ENCODE measurements at regions not wholly inside any gene's neighbourhood (a gene's known extent, or its start where the extent isn't known, plus 50 kb on each side); places are given as distances from the start of the nearest gene placed in this dataset.

DNA sequence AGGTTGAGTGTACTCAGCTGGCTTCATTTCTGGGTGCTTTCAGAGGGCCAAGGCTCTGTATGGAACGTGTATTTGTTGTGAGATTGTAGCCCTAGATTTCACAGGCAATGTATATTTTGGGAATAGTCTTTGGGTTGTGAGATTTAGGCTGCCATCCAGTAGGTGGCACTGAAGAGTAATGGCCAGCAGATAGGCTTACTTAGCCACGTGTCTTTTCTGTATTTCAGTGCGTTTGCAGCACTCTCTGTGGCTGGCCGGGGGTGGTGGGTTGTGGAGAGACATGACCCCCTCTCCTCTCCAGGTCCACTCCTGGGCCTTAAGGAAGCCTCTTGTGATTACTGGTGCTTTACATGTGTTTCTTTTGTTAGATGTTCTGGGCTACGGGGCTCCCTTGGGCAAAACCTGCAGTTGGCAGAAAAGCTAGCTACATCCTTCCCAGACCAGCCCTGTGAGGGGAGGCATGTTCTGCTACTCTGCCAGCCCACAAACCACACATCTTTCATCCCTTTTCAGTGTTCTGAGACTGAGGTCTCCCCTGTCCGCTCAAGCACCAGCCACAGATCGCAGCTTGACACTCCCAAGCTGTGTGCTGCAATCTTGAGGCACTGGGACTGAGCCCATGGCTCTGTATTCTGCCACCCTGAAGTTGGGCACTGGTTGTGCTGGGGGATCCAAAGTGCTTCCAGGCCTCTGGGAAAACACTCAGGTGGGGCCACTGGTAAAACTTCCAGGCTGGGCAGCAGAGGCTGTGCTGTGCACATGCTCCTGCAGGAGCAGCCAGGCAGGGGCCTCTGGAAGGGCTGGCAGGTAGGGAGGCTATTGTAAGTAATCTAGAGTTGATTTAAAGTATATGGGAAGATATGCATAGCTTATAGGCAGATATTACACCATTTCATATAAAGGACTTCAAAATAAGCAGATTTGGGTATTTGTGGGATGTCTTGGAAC lies 1096.8 kb upstream of the PCDH20 start:
- DNase-seq (ENCODE audit: low spot score) = no peak

GRCh38 chr13:62510906-62511655 lies 1095.4 kb upstream of the PCDH20 start:
- DNase-seq (ENCODE audit: low spot score) = no peak

DNA sequence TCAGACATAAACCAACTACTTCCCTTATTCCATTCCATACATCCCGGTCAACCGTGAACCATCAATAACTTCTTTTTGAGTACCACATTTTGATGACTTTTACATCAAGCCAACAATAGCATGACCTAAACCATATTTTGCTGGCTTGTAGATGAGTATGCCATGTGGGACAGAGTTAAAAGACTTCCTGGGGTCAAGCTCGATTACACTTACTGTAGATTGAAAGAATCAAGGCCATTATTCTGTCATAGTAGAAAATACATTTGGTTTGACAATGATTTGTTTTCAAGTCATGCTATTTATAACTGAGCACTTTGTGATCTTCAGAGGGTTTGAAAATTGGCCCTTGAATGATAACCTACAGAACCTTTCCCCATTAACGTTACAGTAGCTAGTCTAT lies 1086.9 kb upstream of the PCDH20 start:
- no peak for DNase-seq (ENCODE audit: low spot score)

DNA sequence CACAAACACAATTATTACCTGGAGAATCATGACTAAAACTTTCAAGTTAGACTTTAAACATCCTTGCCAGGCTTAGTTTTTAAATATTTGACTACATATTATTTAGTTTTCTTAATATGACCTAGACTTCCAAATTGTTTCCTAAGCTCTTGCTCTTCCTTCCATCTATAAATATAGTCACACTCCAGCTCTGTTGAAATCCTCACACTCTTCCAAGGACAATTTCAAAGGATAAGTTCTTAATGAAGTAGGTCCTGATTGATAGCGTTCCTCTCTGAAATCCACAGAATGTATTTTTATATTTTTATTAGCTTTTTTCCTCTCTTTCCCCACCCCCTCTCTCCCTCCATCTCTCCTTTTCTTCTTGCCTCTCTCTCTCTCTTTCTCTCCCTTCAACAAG lies 1074.1 kb upstream of the PCDH20 start:
- no peak for DNase-seq (ENCODE audit: low spot score)

GRCh38 chr13:62483774-62484173 lies 1068.1 kb upstream of the PCDH20 start:
- no peak for DNase-seq (ENCODE audit: low spot score)

GRCh38 chr13:62482351-62482750 lies 1066.7 kb upstream of the PCDH20 start:
- no peak for DNase-seq (ENCODE audit: low spot score)

DNA sequence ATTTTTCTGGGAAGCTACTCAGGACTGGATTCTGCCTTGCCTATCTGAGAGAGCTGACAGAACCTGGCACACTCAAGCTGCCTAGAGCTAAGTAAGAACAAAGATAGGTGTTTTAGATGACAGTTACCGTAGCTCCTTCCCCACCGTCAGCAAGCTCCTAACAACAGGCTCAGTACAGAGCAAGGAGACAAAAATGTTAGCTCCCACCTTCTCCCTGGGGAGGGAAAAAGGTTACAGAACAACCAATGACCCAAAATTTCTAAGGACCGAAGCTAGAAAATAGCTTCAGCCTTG lies 1058.2 kb upstream of the PCDH20 start:
- DNase-seq (ENCODE audit: low spot score) = no peak

GRCh38 chr13:62473190-62473943 lies 1057.7 kb upstream of the PCDH20 start:
- no peak for DNase-seq (ENCODE audit: low spot score)

GRCh38 chr13:62453761-62454160 lies 1038.1 kb upstream of the PCDH20 start:
- DNase-seq (ENCODE audit: low spot score) = no peak

GRCh38 chr13:62450759-62451158 lies 1035.1 kb upstream of the PCDH20 start:
- no peak for DNase-seq (ENCODE audit: low spot score)

- DNase-seq (ENCODE audit: low spot score) = peak; percentile 79
Observed at GRCh38 chr13:62447771-62448382, 1032.2 kb upstream of the PCDH20 start.

DNA sequence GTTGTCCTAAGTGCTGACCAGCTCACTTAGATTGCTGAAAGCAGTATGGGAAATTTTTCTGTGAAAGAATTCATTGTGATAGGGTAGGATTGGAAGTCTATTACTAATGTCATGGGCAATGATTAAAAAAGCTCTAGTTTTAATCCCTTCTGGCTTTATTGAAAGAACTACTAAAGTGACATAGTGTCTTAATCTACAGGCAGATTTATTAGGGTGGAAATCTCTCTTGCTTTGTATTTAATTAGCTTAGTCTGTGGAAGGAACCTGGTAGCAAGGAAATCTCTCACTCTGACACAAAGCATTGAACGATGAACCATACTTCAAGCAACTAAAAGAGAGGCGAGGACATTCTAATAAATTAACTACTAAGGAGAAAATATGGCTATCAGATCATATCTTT lies 1029.2 kb upstream of the PCDH20 start:
- no peak for DNase-seq (ENCODE audit: low spot score)

GRCh38 chr13:62434081-62434480 lies 1018.4 kb upstream of the PCDH20 start:
- DNase-seq (ENCODE audit: low spot score) = no peak

DNA sequence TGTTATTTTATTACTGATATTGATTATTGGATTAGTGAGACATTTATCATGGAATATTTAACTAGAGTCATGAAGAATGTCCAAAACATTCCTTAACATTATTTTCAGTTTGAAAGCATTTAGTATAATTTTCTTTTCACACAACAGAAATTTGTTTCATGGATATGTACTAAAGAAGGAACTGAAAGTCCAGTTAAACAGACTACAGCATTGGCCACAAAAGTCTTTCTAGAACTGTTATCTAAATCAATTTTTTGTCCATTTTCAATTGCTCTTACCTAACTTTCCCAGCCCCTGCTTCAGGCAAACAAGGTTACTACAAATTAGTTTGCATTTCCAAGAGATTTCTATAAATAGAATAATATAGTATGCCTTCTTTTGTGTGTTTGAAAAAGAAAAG lies 1018.0 kb upstream of the PCDH20 start:
- DNase-seq (ENCODE audit: low spot score) = no peak

DNA sequence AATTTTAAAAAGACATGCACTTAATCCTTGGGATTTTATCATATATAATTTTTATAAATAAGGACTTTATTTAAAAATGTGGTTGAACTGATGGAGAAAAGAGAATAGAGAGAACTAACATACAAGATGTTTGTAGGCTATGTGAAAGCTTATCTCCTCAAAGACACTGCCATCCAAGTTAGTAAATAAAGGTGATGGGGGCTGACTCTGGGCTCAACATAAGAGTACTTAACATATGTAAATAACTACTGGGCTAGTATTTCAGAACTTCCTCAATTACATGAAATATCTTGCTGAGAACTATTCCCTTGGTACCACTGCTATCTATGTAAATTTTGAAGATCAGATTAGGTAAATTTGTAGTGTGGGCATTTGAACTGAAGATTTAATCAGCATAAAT lies 1017.3 kb upstream of the PCDH20 start:
- no peak for DNase-seq (ENCODE audit: low spot score)

- no peak for DNase-seq (ENCODE audit: low spot score)
Observed at GRCh38 chr13:62432295-62432694, 1016.6 kb upstream of the PCDH20 start.

GRCh38 chr13:62431852-62432251 lies 1016.2 kb upstream of the PCDH20 start:
- no peak for DNase-seq (ENCODE audit: low spot score)

DNA sequence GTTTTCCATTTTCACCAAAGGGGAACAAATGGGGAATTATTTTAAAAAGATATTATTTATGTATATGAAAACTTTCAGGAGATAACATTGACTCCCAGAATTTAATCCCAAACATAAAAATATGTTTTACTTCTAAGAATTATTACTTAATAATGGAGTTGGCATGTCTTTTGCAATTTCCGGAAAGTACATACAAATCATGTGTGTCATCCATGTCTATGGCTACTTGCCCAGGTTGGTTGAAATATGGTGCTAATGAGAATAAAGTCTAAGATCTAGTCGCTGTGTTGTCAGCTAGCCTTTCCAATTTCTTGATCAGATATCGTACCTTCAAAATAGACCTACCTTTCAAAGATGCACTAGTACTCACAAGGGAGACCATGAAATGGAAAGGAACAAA lies 1003.2 kb upstream of the PCDH20 start:
- DNase-seq (ENCODE audit: low spot score) = no peak

- DNase-seq (ENCODE audit: low spot score) = no peak
Observed at GRCh38 chr13:62418376-62418775, 1002.7 kb upstream of the PCDH20 start.

DNA sequence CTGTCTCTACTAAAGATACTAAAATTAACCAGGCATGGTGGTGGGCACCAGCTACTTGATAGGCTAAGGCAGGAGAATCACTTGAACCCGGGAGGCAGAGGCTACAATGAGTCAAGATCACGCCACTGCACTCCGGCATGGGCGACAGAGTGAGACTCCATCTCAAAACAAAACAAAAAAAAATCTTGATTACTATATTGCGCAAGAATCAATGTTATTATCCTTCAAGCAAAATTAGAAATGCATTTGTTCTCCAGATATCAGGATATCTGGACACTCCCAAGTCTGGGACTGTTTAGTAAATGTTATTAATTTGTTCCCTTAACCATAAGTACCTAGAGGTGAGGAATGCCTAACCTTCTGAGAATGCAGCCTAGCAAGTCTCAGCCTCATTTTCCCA lies 992.2 kb upstream of the PCDH20 start:
- DNase-seq (ENCODE audit: low spot score) = no peak

DNA sequence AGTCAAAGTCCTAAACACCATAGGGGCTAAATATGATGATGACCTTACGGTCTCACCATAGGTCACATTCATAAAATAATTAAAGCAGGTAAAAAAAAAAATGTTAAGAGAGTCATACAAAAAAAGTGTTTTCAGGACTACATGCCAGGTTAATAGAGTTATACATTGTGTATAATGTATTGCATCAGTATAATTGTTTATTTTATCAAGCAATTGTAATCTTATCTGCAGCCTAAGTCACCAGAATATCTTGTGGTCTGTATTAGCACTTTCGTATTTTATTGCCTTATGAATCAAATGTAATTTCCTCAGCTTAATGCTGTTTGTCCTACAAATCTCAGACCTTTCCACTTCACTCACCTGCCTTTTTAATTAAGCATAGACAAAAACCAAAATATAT lies 972.9 kb upstream of the PCDH20 start:
- no peak for DNase-seq (ENCODE audit: low spot score)

GRCh38 chr13:62387647-62388046 lies 972.0 kb upstream of the PCDH20 start:
- DNase-seq (ENCODE audit: low spot score) = no peak

All from mesenteric fat pad (tissue), 1 donor.